Astrocyte (in vitro differentiated cells and primary cell): ENCODE measurements at regions not wholly inside any gene's neighbourhood (a gene's known extent, or its start where the extent isn't known, plus 50 kb on each side); places are given as distances from the start of the nearest gene placed in this dataset.

Experiments
- EZH2 ChIP-seq: IDR thresholded peaks from 2 replicates; pipeline ENCODE4 v1.6.1; 2012; ENCODE audit warnings: mild to moderate bottlenecking, low read length, inconsistent platforms; ENCODE audit not compliant: insufficient read depth
- TF ChIP-seq, protein P1 (sequence below): IDR thresholded peaks from 2 replicates; pipeline ENCODE4 v1.5.1; 2011; ENCODE audit warnings: low read depth, mild to moderate bottlenecking, inconsistent platforms, low read length, moderate library complexity; ENCODE audit not compliant: insufficient read depth

DNA sequence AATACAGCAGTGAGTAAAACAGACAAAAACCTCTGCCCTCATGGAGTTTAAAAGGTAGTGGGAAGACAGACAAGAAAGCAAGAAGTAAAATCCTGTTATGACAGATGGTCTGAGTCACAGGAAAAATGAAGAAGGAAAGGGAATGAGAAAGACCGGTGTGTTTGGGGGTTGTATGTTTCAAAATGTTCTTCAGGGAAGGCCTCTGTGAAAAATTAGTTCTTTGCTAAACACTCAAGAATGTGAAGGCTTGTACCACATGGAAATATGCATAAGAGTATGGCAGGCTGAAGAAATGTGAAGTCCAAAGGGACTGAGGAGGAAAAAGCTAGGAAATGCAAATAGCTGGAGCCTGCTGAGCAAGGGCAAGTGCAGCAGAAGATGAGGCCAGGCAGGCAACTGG, 315.9 kb upstream of the SEMA3A start:
- TF ChIP-seq, protein P1, sequence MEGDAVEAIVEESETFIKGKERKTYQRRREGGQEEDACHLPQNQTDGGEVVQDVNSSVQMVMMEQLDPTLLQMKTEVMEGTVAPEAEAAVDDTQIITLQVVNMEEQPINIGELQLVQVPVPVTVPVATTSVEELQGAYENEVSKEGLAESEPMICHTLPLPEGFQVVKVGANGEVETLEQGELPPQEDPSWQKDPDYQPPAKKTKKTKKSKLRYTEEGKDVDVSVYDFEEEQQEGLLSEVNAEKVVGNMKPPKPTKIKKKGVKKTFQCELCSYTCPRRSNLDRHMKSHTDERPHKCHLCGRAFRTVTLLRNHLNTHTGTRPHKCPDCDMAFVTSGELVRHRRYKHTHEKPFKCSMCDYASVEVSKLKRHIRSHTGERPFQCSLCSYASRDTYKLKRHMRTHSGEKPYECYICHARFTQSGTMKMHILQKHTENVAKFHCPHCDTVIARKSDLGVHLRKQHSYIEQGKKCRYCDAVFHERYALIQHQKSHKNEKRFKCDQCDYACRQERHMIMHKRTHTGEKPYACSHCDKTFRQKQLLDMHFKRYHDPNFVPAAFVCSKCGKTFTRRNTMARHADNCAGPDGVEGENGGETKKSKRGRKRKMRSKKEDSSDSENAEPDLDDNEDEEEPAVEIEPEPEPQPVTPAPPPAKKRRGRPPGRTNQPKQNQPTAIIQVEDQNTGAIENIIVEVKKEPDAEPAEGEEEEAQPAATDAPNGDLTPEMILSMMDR, result no peak
- TF ChIP-seq EZH2, result no peak
